SH-SY5Y (cell line): ENCODE measurements at regions not wholly inside any gene's neighbourhood (a gene's known extent, or its start where the extent isn't known, plus 50 kb on each side); places are given as distances from the start of the nearest gene placed in this dataset.

Experiments used
- GATA2 ChIP-seq: IDR thresholded peaks from 2 replicates; pipeline ENCODE4 v1.6.1; 2011; ENCODE audit warnings: mild to moderate bottlenecking, low read depth, low read length
- GATA3 ChIP-seq: IDR thresholded peaks from 2 replicates; pipeline ENCODE4 v1.6.1; 2011; ENCODE audit warnings: low read depth, mild to moderate bottlenecking, low read length, moderate library complexity

DNA sequence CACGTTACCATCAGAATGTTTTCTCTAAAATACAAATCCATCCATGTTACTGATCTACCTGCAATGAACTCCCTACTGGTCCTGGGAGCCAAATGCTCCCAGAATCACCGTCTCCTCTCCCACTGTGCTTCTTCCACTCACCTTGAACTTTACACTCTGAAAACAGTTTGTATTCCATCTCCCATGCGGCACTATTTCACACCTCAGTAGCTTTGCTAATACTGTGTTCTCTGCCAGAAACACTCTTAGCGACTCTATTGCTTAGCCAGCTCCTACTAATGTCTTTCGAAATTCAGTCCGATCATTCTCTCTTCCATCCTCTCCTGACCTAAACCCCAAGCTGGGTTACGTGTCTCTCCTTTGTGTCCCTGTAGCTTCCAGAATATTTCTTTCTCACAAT is 284.4 kb upstream of the DUSP10 start:
- TF ChIP-seq GATA3: no peak
- no peak for TF ChIP-seq GATA2
